GM19372 (cell line): ENCODE measurements at regions not wholly inside any gene's neighbourhood (a gene's known extent, or its start where the extent isn't known, plus 50 kb on each side); places are given as distances from the start of the nearest gene placed in this dataset.
A peak's percentile ranks its signal among the peaks of the same experiment; 100 is the strongest.
"Not testable (repeated sequence)": the region's sequence is repeated elsewhere in the genome, so short reads cannot be mapped to it uniquely, and the experiment has no call there.

Experiments
- ATAC-seq: cut with Tn5 transposase; IDR thresholded peaks from one replicate; pipeline ENCODE4 v1.9.1; 2021; ENCODE audit warnings: mild to moderate bottlenecking, low read depth, moderate library complexity; ENCODE audit not compliant: unreplicated experiment

DNA sequence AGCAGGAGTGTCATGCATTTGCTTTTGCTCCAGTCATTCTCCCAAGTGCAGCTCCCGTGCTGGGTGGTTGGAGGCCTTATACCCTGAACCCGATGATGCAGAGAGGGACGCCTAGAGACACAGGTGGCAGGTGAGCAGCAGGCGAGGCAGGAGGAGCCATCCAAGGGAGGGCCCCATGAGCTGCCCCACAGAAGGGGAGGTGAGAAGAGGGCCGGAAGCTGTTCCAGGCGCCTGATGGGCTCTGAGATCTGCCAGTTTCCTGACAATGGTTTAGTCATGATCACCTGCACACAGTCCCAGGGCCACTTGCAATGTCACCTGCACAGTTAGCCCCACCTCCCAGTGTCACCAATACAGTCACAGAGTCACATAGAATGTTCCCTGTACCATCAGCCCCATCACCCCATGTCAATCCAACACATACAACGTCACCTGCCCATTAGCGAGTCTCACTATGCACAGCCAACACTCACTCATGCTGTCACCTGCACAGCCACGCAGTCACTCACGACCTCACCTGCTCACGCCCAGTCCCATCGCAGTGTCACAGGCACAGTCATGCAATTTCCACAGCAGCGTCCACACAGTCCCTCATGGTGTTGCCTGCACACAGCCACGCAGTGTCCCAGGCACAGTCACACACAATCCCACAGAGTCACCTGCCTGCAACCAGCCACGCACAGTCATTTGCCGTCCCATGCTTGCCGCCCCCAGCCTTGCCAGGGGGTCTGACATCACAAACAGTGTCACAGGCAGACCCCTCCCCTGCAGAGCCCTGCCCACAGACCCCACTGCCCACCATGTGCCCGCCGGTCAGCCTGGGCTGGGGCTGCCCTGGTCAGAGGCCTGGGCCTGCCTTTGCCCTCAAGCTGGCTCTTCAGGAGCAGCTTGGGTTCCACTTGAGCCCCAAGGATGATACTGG is 113.4 kb downstream of the LHX2 start:
- ATAC-seq: no peak

DNA sequence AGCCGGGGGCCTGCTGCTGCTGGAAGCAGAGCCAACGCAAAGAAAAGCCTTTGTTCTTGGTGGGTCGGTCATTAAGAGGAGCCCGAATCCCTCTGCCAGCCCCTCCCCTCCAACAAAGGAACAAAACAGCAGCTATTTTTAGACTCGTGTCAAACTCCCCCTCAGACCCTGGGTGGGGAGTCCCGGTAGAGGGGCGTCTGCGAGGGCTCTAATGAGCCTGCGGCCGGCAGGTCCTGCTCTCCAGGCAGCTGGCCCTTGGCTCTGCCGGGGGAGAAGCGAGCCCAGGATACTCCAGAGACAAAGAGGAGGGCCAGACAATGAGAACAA is 114.0 kb downstream of the LHX2 start:
- no peak for ATAC-seq

DNA sequence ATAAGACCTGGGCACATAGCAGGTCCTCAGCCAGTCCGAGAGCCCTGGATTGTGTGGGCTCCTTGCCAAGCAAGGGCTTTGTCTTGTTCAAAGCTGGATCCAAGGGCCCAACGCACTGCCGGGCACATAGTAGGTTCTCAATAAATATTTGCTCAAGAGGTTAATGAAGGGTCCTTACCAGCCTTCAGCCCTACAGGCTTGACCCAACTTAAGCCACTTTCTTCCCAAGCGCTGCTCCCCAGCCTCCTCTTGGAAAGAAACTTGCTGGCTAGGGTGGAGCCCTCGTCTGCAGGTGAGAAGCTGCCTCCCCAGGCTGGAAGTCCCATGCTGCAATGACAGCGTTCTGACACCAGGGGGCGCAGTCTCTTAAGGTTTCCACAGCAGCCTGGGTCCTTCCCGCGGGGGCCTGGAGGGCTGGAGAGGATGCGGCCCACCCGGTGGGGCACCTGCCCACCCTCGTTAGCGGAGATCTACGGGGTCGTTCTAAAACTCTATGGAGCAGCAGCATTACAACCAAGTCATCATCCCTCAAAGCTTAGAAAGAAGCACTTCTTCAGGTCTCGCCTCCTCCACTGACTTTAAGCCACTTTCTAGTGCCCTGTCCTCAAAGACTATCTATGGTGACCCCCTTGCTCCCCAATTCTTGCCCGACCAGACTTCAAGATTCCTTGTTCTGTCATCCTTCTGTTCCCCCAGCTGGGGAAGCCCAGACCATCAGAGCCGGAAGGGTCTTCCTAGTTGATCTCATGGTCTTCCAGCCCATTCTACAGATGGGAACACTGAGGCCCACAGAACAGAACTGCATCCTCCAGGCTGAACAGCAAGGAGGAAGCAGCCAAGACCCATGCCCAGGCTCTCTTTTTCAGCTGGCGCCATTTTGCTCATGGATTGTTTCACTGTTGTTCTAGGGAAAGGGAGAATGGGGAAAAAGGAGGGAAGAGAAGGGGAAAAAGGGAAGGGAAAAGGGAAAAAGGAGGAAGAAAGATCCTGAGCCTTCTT is 115.4 kb downstream of the LHX2 start:
- no peak for ATAC-seq

DNA sequence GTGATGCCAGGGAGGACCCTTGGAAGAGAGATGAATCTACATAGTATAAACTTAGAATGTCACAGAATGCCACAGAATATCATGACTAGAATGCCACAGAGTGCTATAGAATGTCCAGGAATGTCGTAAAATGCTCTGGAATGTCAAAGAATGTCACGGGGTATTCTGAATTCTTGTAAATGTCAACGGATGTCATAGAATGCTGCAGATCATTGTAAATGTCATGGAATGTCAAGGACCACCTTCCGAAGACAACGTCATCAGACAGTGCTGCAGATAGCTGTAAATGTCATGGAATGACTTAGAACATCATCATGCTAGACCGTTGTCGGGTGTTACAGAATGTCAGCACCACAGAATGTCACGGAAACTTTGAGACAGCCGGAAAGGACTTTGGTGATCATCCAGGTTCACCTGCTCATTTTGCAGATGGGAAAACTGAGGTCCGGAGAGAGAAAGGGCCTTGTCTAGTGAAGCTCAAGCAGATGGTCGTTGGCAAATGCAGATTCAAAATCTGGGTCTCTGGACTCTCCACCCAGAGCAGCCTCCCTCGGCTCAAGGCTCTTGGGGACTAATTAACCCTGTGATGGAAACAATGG is 117.1 kb downstream of the LHX2 start:
- ATAC-seq: no peak

DNA sequence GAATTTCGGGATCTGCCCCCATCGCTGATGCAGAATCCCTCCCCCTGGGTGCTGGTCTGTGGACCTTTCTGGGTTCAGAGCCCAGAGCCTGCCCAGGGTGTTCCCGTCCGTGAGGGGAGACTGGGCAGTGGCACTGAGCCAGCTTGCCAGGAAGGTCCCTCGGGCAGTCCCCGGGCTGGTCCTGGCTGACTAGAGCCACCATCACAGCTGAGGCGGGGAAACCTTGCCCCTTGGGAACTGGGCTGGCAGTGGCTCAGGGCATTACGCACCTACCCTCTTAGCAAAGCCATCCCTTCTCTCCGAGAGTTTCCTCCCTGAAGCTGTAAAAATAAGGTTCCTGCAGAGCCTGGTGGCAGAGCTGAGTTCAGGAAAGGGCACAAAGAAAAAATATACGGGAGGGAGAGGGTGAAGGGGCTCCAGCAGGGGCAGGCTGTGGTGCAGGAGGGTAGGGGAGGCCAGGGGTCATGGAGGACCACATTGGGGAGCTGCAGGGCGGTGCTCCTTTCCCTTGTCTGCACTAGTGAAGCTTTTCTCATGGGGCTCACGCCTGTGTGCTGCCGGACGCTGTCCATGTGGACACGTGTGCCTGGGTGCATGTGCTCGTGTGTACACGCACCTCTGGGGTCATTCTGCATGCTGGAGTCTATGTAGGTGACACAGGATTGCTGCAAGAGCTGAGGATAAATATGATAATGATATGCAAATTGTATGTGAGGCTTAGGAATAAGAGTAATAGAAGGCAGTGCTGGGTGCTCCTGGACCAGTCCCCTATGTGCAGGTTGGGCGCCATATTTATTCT is 118.9 kb downstream of the LHX2 start:
- no peak for ATAC-seq

DNA sequence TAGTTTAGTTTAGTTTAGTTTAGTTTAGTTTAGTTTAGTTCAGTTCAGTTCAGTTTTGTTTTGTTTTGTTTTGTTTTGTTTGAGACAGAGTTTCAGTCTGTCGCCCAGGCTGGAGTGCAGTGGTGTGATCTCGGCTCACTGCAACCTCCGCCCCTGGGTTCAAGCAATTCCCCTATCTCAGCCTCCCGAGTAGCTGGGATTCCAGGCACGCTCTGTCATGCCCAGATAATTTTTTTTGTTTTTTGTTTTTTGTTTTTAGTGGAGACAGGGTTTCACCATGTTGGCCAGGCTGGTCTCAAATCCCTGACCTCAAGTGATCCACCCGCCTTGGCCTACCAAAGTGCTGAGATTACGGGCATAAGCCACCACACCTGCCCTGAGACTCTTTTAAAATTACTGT is 120.0 kb downstream of the LHX2 start:
- not testable (repeated sequence) for ATAC-seq

DNA sequence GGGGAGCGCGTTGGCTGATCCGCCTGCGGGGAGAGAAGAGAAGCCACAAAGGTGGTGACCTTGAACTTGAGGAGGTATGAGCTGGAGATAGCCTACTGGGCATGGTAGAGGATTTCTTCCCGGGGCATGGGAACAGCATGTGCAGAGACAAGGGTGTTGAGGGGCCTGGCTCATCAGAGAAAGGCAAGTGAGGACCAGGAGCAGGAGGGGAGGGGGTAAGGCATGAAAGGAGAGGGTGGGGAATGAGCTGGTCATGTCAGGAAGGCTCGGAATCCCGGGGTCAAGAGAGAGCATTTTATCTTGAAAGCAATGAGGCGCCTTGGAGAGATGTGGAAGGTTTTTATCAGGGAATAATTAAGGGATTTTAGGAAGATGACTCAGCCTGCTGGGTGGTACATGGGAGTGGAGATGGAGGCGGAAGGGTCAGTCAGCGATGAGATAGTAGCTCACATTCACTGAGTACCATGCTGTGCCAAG is 121.1 kb downstream of the LHX2 start:
- no peak for ATAC-seq

DNA sequence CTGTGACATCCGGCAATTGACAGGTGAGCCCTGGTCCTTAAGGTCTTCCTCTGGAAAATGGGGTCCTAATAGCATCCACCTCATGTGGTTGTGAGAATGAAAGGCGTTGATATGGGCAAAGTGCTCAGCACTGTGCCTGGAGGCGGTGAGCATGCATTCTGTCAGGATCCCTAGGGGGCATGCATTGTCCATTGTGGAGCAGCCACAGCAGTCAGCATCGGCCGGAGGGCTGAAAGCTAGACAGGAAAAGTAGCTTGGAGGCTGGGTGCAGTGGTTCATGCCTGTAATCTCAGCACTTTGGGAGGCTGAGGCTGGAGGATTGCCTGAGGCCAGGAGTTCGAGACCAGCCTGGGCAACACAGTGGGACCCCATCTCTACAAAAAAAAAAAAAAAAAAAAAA is 122.2 kb downstream of the LHX2 start:
- ATAC-seq: no peak

DNA sequence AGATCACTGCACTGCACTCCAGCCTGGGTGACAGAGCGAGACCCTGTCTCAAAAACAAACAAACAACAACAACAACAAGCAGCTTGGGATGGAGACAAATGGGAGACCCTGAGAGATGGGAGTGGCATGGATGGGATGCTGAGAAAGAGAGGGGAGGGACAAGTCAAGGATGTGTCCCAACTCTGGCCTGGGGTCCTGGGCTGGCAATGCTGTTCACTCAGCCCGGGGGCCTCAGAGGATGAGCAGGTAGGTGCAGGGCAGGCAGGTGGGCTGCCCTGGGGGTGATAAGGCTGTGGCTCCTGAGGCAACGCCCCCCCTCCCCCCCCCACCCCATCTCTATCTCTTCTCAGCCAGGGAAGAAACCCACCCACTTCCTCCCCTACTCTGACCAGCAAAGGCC is 123.0 kb downstream of the LHX2 start:
- ATAC-seq: no peak

DNA sequence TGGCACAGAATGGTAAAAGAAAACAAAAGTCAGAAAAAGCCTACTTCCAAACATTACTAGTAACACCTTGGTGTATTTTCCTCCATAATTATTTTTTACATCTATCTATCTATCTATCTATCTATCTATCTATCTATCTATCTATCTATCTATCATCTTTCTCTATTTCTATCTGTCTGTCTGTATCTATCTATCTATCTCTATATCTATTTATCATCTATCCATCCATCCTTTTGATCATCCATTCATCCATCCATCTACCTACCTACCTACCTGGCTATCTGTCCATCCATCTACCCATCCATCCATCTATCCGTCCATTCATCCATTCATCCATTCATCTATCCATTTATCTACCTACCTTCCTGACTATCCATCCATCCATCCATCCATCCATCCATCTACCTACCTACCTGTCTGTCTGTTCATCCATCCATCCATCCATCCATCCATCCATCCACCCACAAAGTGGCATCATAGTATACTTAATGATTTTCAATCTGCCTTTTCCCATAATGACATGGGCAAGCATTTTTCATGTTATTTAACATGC is 121.9 kb upstream of the NEK6 start:
- ATAC-seq: no peak

DNA sequence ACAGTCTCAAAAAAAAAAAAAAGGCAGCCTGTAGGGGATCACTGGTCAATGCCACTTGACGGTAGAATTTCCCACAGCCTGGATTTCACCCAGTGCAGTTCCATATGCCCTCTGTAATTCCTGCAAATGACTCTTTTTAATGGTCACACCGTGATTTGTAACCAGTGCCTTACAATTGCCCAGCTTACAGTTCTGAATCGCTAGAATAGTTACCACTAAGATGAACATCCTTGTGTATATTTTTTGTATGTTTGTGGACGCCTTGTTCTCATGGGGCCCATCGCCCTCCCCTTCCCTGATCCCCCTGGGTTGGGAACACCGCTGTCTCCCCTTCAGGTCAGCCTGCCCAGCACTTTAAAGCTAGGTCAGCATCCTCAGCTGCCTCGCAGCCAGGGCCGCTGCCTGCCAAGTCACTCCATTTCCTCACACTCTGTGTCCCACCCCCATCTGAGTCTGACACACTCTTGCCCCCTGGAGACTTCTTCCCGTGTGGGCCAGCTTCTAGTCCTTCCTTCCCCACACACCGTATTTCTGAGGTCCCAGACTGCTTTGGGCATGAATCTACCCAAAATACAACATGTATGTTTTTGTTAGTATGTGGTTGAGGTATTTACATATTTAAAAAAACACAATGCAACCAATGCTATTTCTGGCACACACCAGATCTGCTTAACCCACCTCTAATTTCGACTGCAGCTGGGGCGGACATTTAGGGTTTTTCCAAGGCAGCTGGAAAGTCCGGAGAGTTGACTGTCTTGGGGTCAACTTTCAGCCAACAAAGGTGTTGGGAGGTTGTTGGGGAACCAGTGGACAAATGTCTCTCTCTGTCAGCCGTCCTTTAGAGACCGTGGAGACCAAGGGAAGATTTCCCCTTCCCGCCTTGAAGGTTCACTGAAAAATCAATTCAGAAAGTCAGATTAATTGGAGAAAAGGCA is 120.5 kb upstream of the NEK6 start:
- ATAC-seq: peak; percentile 88

DNA sequence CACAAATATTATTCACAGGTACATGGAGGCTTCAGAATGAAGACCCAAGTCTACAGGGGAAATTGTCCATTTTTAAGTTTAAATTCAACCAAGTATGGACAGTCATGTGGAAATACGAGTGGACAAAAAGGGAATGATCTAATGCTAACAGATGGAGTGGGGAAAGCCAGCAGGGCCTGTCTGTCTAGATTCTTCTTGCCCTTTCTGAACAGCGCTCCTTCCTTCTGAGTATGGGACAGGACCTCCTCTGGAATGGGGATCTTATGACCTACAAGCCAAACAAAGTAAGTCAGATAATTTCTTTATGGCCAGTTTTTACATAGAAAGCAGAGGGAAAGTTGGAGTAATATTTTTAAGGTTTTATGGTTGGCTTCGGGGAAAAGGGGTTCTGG is 119.8 kb upstream of the NEK6 start:
- ATAC-seq: no peak

DNA sequence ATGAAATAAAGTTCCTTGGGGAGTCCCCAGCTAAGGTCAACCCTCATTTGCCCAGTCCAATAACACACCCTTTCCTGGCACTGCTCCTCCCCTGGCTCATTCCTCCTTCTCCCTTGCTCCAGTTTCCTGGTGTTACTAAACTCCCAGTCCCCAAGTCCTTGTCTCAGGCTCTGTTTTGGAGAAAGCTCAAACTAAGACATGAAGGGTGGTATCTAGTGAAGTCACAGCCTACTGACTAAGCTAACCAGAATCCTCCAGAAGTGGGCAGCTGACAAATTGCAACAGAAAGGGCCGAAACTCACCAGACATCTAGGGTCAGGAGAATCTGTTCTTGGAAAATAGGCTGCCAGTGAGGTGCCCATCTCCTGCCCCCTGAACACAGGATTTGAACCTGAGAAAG is 118.7 kb upstream of the NEK6 start:
- no peak for ATAC-seq

DNA sequence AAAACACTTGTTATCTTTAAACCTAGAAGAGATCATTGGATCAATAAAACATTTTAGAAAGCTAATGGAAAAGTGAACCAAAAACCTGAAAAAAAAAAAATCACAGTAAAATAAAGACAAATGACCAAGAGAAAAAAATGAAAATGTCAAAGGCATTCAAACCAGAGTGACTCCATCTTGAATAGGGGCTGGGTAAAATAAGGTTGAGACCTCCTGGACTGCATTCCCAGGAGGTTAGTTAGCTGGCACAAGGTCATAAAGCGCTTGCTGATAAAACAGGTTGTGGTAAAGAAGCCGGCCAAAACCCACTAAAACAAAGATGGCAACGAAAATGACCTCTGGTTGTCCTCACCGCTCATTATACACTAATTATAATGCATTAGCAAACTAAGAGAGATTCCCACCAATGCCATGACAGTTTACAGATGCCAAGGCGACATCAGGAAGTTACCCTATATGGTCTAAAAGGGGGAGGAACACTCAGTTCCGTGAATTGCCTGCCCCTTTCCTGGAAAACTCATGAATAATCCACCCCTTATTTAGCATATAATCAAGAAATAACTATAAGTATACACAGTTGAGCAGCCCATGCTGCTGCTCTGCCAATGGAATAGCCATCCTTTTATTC is 116.7 kb upstream of the NEK6 start:
- no peak for ATAC-seq

DNA sequence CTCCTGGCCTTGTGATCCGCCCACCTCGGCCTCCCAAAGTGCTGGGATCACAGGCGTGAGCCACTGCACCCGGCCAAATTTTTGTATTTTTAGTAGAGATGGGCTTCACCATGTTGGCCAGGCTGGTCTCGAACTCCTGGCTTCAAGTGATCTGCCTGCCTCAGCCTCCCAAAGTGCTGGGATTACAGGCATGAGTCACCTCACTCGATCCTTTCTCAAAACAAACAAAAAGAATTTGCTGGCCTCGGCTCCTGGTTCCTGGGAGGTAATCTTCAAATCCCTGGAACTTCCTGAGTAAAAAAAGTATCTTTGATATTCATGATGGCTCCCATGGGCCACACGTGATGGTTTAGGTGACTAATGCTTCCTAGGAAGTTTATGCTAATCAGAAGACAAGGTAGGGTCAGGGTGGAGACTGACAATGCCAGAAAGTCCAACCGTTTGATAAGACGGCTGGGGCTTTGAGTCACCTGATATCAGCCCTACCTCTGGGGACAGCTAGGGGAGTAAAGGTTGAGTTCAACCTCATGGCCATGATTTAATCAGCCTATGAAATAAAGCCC is 113.1 kb upstream of the NEK6 start:
- not testable (repeated sequence) for ATAC-seq

DNA sequence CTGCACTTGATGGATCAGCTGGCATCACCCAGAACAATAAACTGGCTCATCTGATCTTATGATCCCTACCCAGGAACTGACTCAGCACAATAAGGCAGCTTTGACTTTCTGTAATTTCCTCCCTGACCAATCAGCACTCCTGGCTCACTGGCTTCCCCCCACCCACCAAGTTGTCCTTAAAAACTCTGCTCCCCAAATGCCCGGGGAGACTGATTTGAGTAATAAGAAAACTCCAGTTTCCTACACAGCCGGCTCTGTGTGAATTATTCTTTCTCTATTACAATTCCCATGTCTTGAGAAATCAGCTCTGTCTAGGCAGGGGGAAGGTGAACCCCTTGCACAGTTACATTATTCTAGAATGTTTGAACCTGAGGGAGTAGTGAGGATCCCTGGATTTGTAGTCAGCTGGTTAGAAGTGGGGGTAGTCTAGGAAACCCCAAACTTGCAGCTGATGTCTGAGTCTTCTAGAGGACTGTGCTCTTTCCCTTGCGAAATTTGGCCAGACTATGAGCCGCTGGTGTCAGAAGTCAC is 111.7 kb upstream of the NEK6 start:
- no peak for ATAC-seq

DNA sequence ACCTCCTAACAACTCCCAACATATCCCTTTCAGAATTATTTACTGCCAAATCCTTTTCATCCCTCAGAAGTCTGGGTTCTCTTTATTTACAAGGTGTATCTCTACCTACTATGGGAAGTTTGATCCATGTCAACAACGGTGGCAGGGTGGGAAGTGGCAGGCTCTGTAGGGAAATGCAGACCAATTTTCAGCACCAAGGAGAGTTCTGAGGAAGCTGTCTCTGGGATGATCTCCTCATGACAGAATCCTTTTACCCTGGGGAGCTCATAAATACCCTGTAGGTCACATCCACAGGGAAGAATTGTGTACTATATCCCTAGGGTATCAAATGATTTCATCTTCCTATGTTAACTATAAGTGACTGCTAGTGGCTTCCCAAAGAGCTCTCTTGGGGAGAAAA is 107.8 kb upstream of the NEK6 start:
- ATAC-seq: no peak

DNA sequence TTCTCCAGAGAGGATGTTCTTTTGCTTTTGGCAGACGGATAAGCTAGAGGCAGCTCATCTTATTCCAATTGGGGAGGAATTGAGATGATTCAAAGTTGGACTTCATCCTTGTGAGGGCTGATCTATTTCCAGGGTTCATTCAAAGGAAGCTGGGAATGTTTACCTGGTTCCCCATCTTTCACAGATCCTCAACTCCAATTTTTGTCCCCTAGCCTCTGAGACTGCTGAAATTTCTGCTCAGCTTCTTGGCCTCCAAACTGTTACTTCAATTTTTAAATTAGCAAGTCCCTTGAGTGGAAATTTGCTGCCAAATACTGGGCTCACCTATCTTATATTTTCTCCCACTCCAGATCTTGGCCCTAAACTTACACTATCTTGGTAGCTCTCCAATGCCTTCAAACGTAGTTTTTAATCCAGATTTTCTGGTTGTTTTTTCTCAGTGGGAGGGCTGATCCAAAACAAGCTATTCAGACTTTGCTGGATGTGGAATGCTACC is 93.9 kb upstream of the NEK6 start:
- ATAC-seq: no peak
